ENCODE measurements at regions not wholly inside any gene's neighbourhood (a gene's known extent, or its start where the extent isn't known, plus 50 kb on each side); places are given as distances from the start of the nearest gene placed in this dataset.
A peak's percentile ranks its signal among the peaks of the same experiment; 100 is the strongest.
"Not testable (repeated sequence)": the region's sequence is repeated elsewhere in the genome, so short reads cannot be mapped to it uniquely, and the experiment has no call there.

- no peak for DNase-seq
Measured at GRCh38 chr18:73613706-73614340, 533.8 kb downstream of the FBXO15 start.

DNA sequence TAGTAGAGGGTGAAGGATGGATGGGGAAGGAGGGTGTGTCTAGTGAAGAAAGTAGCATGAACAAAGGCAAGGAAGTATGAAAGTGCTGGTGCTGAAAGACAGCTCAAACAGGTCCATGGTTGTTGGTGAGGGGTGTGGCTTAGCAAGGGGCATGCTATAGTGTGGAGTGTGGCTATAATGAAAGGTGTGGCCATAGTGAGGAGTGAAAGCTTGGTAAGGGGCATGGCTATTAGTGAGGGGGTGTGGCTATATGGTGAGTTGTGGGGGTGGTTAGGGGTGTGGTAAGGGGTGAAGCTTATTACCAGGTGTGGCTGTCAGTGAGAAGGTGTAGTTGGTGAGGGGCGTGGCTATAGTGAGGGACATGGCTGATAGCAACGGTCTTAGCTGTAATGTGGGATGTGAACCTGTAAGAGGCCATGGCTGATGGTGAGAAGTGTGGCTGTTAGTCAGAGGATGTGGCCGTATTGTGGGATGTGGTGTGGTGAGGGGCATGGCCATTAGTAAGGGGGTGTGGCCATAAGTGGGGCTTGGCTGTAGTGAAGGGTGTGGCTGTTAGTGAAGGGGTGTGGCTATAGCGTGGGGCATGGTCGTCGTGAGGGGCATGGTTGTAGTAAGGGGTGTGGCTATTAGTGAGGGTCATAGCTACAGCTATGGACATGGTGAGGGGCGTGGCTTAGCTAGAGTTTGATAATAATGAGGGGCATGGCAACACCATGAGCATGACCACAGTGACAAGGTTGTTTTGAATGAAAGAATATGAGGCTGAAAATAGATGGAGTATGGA lies 549.6 kb downstream of the FBXO15 start:
- DNase-seq, result peak; percentile 11

DNA sequence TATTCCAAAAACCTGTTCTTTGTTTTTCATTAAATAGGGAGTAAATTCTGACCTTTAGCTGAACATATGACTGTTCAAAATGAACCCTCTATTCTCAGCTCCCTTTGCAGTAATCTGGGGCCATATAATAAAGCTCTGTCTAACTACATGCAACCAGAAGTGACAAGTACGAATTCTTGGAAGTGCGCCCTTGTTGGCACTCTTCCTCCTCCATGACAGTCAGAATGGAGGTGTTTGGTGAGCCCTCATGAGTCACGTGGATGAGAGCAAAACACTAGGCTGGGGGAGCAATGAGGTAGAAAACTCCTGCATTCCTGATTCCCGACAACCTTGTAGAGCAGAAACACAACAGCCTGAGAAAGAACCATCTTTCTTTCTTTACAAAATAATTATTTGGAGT lies 552.9 kb downstream of the FBXO15 start:
- no peak for DNase-seq

GRCh38 chr18:73593207-73593606 lies 554.4 kb downstream of the FBXO15 start:
- no peak for DNase-seq

GRCh38 chr18:73590950-73591349 lies 556.7 kb downstream of the FBXO15 start:
- no peak for DNase-seq

DNA sequence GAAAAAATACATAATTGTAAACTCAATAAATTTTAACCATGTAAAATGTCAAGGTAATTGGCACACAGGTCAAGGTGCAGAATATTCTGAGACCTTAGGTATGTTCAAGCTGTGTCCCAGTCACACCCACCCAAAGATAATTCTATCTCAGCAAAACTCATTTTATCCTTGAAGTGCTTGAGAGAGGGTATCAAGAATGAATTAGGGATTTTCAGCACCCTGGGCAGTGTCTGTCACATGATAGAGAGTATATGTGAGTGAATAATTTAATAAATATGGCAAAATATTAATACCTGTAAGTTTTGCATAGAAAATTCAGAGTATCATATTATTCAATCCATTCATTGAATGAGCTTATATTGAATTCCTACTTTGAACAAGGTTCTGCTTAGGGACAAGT lies 567.9 kb downstream of the FBXO15 start:
- no peak for DNase-seq

- peak; percentile 24 for DNase-seq
Measured at GRCh38 chr18:73577365-73577764, 570.3 kb downstream of the FBXO15 start.

GRCh38 chr18:73563901-73564472 lies 583.6 kb downstream of the FBXO15 start:
- DNase-seq, result peak; percentile 22

- DNase-seq, result no peak
Measured at GRCh38 chr18:73563345-73563744, 584.3 kb downstream of the FBXO15 start.

- no peak for DNase-seq
Measured at GRCh38 chr18:73556904-73557303, 590.7 kb downstream of the FBXO15 start.

- DNase-seq, result no peak
Measured at GRCh38 chr18:73552171-73552570, 595.5 kb downstream of the FBXO15 start.

DNA sequence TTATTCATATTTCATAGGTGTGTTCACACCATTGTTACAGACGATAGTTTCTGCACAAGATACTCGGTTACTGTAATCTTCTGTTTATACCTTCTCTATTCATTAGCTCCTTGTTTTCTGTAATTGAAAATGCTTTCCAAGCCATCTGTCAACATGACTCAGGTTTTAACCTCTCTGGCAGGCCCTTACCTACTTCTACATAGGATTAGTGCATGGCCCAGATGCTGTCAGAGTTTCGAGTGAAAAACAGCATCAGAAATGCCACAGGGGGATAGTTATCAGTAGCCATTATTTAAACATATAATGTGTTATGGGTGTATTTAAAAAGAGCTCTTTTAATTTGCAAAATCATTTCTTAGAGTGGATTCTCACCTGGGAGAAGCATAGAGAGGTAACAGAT lies 596.4 kb downstream of the FBXO15 start:
- no peak for DNase-seq

DNA sequence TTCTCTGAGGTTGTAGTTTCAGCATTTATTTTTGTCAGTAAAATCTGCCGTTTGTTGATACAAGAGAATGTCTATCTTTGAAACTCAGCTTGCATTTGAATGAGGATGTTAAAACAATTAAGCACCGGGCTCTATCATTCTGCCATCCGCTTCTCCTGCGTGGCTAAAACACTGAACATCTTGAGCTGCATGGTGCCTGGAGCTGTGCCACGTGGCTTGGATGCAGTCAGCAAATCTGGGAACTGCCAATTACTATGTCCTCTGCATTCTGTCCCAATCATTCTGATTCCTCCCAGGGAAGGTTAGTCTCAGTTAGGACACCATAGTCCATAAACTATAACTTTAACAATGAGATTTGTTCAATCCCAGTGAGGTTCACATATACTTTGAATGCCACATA lies 598.4 kb downstream of the FBXO15 start:
- no peak for DNase-seq

DNA sequence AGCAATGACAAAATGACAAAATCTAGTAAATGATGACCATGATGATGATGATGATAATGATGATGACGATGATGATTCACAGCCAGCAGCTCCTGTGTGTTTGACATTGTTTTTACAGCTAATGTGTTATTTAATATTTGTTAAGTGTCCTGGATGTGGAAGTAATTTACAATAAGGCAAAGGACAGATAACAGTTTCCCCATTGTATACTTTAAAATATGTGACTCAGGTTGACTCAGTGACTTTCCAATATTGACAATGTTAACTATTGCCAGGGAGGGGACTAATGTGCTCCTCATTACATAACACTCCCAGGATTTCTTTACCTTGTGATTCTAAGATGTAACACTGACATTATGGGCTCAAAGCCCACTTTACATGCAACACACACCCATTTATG lies 602.2 kb downstream of the FBXO15 start:
- DNase-seq, result no peak

DNA sequence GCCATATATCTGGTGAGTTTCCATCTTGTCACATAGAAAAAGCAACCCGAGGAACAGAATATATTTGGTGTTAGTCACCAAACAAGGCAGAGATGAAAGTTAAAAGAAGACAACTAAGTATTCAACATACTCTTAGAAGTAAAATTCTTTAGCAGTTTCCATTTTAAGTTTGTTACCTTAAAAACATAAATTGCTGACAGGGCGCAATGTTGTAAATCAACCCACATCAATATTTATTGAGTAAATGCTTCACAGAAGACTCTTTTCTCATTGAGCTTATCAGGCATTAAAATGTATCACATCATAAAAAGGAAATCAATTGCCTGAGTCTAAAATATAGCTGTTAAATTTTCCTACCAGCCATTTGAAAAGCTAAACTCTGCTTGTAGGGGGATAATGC lies 603.0 kb downstream of the FBXO15 start:
- DNase-seq, result no peak

GRCh38 chr18:73544032-73544431 lies 603.6 kb downstream of the FBXO15 start:
- no peak for DNase-seq

DNA sequence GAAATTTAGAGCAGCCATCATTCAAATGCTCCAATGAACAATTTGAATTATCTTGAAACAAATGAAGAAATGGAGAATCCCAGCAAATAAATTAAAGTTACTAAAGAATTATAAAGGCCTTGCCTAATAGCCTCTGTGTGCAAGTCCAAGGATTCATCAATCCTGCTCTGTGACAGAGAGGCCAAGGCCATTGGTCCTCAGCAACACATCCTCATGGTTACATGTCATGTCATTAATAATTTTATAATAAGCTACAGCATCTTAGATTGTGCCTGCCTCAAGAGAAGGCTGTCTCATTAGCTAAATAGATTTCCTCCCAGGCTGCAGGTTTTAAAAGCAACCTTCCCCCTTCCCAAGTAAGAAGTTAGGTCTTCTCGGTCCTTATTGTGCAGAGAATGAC lies 611.6 kb downstream of the FBXO15 start:
- no peak for DNase-seq

GRCh38 chr18:73535189-73535588 lies 612.4 kb downstream of the FBXO15 start:
- no peak for DNase-seq

DNA sequence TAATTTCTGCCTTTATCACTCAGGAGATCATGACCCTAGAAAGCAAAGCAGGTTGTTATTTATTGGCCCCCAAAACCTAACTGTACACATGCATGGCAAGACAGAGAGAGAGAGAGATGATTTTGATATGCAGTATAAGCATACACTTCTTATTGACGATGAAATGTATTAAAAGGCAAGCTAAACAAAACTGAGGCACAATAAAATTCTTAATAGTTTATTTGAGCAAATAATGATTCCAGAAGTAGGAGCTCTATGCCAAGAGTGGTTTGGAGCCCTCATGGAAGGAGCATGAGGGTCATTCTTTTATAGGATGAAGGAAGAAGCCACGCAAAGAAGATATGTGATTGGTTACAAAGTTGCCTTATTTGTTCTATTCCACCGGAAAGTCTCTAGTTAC lies 616.0 kb downstream of the FBXO15 start:
- DNase-seq, result no peak

DNA sequence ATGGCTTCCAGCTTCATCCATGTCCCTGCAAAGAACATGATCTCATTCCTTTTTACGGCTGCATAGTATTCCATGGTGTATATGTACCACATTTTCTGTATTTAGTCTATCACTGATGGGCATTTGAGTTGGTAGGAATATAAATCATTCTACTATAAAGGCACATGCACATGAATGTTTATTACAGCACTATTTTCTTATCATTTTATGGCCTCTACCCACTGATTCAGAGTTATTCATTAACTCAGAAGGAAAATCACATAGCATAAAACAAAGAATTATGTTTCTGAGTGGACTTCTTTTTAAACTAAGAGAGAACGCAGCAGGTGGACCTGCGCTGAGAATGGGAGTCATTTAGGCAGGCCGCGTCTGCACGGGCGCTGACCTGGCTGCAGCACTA lies 619.6 kb downstream of the FBXO15 start:
- no peak for DNase-seq

DNA sequence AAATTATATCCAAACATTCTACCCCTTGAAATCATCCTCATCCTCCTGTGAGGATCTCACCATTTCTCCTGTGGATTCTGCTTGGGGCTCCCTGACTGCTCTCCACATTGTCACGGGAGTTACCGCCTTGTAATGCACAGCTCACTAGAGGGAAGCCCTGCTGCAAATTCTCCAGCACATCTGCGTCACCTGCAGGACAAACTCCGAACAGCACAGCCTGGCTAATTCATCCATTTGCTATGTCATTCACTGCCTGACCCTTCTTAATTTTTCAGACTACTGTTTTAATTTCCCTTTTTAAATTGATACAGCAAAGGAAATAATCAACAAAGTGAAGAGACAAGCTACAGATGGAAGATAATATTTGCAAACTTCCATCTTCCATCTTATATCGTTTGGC lies 627.4 kb downstream of the FBXO15 start:
- no peak for DNase-seq

- DNase-seq, result not testable (repeated sequence)
Measured at GRCh38 chr18:73516056-73516455, 631.6 kb downstream of the FBXO15 start.

DNA sequence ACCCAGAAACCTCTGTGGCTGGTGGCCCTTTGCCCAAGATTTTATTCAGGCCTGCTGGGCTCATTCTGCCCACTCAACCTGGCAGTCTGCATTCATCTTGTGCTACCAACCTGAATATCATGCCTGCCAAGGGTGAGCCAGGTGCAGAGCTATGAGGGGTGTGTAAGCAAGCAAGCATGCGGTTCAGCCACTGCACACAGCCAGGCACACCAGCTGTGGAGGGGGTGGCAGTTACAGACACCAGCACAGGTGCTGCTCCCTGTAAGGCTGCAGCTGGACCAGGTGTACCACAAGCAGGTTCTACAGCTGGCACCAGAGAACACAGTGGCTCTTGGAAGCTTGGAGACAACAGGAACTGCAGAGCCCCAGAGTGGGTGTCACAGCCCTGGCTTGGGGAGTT lies 633.2 kb downstream of the FBXO15 start:
- DNase-seq, result no peak

DNA sequence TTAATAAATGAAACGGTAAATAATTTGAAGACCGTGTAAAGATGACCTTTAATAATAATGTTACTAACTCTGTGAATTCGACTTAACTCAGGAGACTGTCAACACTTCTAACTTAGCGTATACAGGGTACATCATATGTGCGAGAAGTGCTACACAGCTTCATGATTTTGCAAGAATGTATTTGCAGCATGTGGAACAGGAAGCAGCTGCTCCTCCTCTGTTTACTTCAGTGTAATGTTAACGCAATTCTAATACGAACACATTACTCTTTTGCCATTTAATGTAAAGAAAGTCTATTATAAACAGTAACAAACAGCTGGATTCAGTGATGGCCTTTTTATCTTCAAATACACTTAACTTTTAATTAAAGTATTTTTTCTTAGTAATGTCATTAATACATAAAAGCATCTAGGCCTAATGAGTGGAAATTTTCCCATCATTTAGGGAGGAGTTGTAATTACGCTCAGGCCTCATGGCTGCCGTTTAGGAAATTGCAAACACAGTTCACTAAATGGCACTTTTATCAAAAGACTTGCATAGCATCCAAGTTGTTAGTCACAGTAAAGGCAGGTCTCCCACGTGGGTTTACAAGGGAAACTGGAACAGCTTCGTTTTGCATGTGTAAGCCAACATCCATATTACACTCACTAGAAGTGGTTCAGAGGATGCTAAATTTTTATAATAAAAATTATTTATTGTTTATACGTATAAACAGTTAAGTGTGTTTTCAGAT lies 635.7 kb downstream of the FBXO15 start:
- no peak for DNase-seq
